Nephron (organoid): ENCODE measurements at regions not wholly inside any gene's neighbourhood (a gene's known extent, or its start where the extent isn't known, plus 50 kb on each side); places are given as distances from the start of the nearest gene placed in this dataset.

Source experiments
- H3K27ac Mint-ChIP-seq, 3 experiments: 2 replicates each; pipeline ENCODE4 v1.8.0; 2020; ENCODE audit warnings: mixed read lengths in 3 of 3, mild to moderate bottlenecking in 2 of 3, moderate library complexity in 1 of 3
- H3K27me3 Mint-ChIP-seq: 2 replicates; pipeline ENCODE4 v1.8.0; 2021; ENCODE audit warnings: low read depth, mild to moderate bottlenecking, moderate library complexity, mixed read lengths
- H3K36me3 Mint-ChIP-seq: 2 replicates; pipeline ENCODE4 v1.8.0; 2020; ENCODE audit warnings: low read depth, mixed read lengths
- H3K4me1 Mint-ChIP-seq: 2 replicates; pipeline ENCODE4 v1.8.0; 2020; ENCODE audit warnings: mixed read lengths
- H3K4me3 Mint-ChIP-seq, 3 experiments: 2 replicates each; pipeline ENCODE4 v1.8.0; 2020; ENCODE audit warnings: mild to moderate bottlenecking in 3 of 3, mixed read lengths in 3 of 3, moderate library complexity in 2 of 3
- H3K9me3 Mint-ChIP-seq: 2 replicates; pipeline ENCODE4 v1.8.0; 2020; ENCODE audit warnings: mixed read lengths
- CTCF ChIP-seq, 3 experiments: fragments of 200-600 bp; sonication (generic); IDR thresholded peaks; one replicate each; pipeline ENCODE4 v1.5.0; 2021; ENCODE audit warnings: antibody characterized with exemption in 3 of 3; ENCODE audit not compliant: unreplicated experiment in 3 of 3

- Mint-ChIP-seq H3K4me3 (no peak overlapping the region), H3K27me3 (no peaks in the 10 kb centered on the region), H3K27ac (no peak overlapping the region), H3K9me3 (peaks cover 4% of the 10 kb centered on the region), H3K36me3 (no peaks in the 10 kb centered on the region), H3K4me1 (no peaks in the 10 kb centered on the region)
- no peak for TF ChIP-seq CTCF (IDR thresholded peaks at IDR 0.05; ENCODE audit: unreplicated experiment in 3 of 3)
These were observed 50.7 kb upstream of the ARRDC3 start for GRCh38 chr5:91433861-91434260.
